ENCODE measurements at regions not wholly inside any gene's neighbourhood (a gene's known extent, or its start where the extent isn't known, plus 50 kb on each side); places are given as distances from the start of the nearest gene placed in this dataset.

GRCh38 chr18:68034296-68034695, 517.8 kb upstream of the DSEL start:
- Mint-ChIP-seq H3K27ac (ENCODE audit: unreplicated experiment) (no peak overlapping the region), H3K9me3 (ENCODE audit: low read depth) (no peaks in the 10 kb centered on the region), H3K27me3 (ENCODE audit: low read depth) (no peaks in the 10 kb centered on the region), H3K36me3 (ENCODE audit: low read depth) (no peaks in the 10 kb centered on the region), H3K4me1 (ENCODE audit: low read depth) (peaks cover 22% of the 10 kb centered on the region), H3K4me3 (ENCODE audit: unreplicated experiment) (no peak overlapping the region)
- no peak for DNase-seq (ENCODE audit: low spot score)
- no peak for TF ChIP-seq CTCF (IDR thresholded peaks at IDR 0.05)

GRCh38 chr18:68033466-68033865, 516.9 kb upstream of the DSEL start:
- DNase-seq (ENCODE audit: low spot score) = no peak
- Mint-ChIP-seq H3K9me3 (ENCODE audit: low read depth) (no peaks in the 10 kb centered on the region), H3K27ac (ENCODE audit: unreplicated experiment) (no peak overlapping the region), H3K36me3 (ENCODE audit: low read depth) (no peaks in the 10 kb centered on the region), H3K4me3 (ENCODE audit: unreplicated experiment) (no peak overlapping the region), H3K27me3 (ENCODE audit: low read depth) (no peaks in the 10 kb centered on the region), H3K4me1 (ENCODE audit: low read depth) (peaks cover 22% of the 10 kb centered on the region)
- TF ChIP-seq CTCF (IDR thresholded peaks at IDR 0.05) = no peak

GRCh38 chr18:68024716-68025115, 508.2 kb upstream of the DSEL start:
- no peaks in the 10 kb centered on the region for H3K9me3 Mint-ChIP-seq (ENCODE audit: low read depth)
- H3K27ac Mint-ChIP-seq (ENCODE audit: unreplicated experiment) = no peak overlapping the region
- DNase-seq (ENCODE audit: low spot score) = no peak

GRCh38 chr18:68017385-68017784, 500.9 kb upstream of the DSEL start:
- DNase-seq (ENCODE audit: low spot score) = no peak
- no peak for TF ChIP-seq CTCF (IDR thresholded peaks at IDR 0.05)
- no peaks in the 10 kb centered on the region for H3K9me3 Mint-ChIP-seq (ENCODE audit: low read depth)
- H3K27ac Mint-ChIP-seq (ENCODE audit: unreplicated experiment) = no peak overlapping the region
- no peaks in the 10 kb centered on the region for H3K36me3 Mint-ChIP-seq (ENCODE audit: low read depth)
- H3K4me3 Mint-ChIP-seq (ENCODE audit: unreplicated experiment) = no peak overlapping the region
- no peaks in the 10 kb centered on the region for H3K4me1 Mint-ChIP-seq (ENCODE audit: low read depth)
- H3K27me3 Mint-ChIP-seq (ENCODE audit: low read depth) = no peaks in the 10 kb centered on the region

More at GRCh38 chr18:68024716-68025115, 508.2 kb upstream of the DSEL start:
- no peak overlapping the region for H3K4me3 Mint-ChIP-seq (ENCODE audit: unreplicated experiment)
- H3K4me1 Mint-ChIP-seq (ENCODE audit: low read depth) = no peaks in the 10 kb centered on the region
- H3K36me3 Mint-ChIP-seq (ENCODE audit: low read depth) = no peaks in the 10 kb centered on the region
- H3K27me3 Mint-ChIP-seq (ENCODE audit: low read depth) = no peaks in the 10 kb centered on the region
- no peak for TF ChIP-seq CTCF (IDR thresholded peaks at IDR 0.05)

GRCh38 chr18:67997496-67997895, 481.0 kb upstream of the DSEL start:
- no peak for DNase-seq (ENCODE audit: low spot score)
- no peaks in the 10 kb centered on the region for H3K4me1 Mint-ChIP-seq (ENCODE audit: low read depth)
- no peaks in the 10 kb centered on the region for H3K36me3 Mint-ChIP-seq (ENCODE audit: low read depth)
- no peak overlapping the region for H3K4me3 Mint-ChIP-seq (ENCODE audit: unreplicated experiment)
- H3K27ac Mint-ChIP-seq (ENCODE audit: unreplicated experiment) = no peak overlapping the region
- no peaks in the 10 kb centered on the region for H3K27me3 Mint-ChIP-seq (ENCODE audit: low read depth)
- H3K9me3 Mint-ChIP-seq (ENCODE audit: low read depth) = no peaks in the 10 kb centered on the region
- TF ChIP-seq CTCF (IDR thresholded peaks at IDR 0.05) = no peak
